OCI-LY7 (cell line): ENCODE measurements at regions not wholly inside any gene's neighbourhood (a gene's known extent, or its start where the extent isn't known, plus 50 kb on each side); places are given as distances from the start of the nearest gene placed in this dataset.

Source experiments
- BruUV-seq: library from RNA; stranded (reverse); fragments of 400-500 nt; replicated peaks from 2 replicates; lab custom pipeline; 2021; lab: Mats Ljungman, UMichigan
- CTCF ChIA-PET: fragments of 300-600 bp; sonication (Branson Sonifier 250); formaldehyde crosslinking; loops from one replicate; lab custom pipeline; 2022; ENCODE audit warnings: antibody characterized with exemption; ENCODE audit not compliant: unreplicated experiment; lab: Charles Lee
- POLR2A ChIA-PET: fragments of 300-600 bp; sonication (Branson Sonifier 250); formaldehyde crosslinking; loops from one replicate; lab custom pipeline; 2022; ENCODE audit warnings: antibody characterized with exemption; lab: Charles Lee
- DNase-seq: peaks from one replicate; pipeline ENCODE4 v3.0.0-alpha.2; 2015; ENCODE audit warnings: low spot score
- H2AFZ ChIP-seq: fragments of 200-600 bp; sonication (generic), shearing (Covaris generic); 2 replicates; pipeline ENCODE4 v1.6.1; 2014; ENCODE audit warnings: mild to moderate bottlenecking, antibody characterized with exemption, low read length, moderate library complexity
- H3K27ac ChIP-seq: fragments of 200-600 bp; sonication (generic); 2 replicates; pipeline ENCODE4 v1.5.1; 2014; ENCODE audit warnings: mixed run types, low read depth, mild to moderate bottlenecking, moderate library complexity, low read length, inconsistent platforms; ENCODE audit not compliant: poor library complexity, severe bottlenecking
- H3K36me3 ChIP-seq: fragments of 200-600 bp; sonication (generic); 2 replicates; pipeline ENCODE4 v1.6.1; 2014; ENCODE audit warnings: mild to moderate bottlenecking, antibody characterized with exemption, low read length, moderate library complexity, mixed read lengths; ENCODE audit not compliant: insufficient read depth
- H3K4me1 ChIP-seq: fragments of 200-600 bp; sonication (generic); 2 replicates; pipeline ENCODE4 v1.5.1; 2014; ENCODE audit warnings: mild to moderate bottlenecking, low read length; ENCODE audit not compliant: insufficient read depth, poor library complexity, severe bottlenecking
- H3K4me2 ChIP-seq: fragments of 200-600 bp; sonication (generic); 2 replicates; pipeline ENCODE4 v1.6.1; 2014; ENCODE audit warnings: mild to moderate bottlenecking, low read length
- H3K4me3 ChIP-seq: fragments of 200-600 bp; sonication (generic); 2 replicates; pipeline ENCODE4 v1.5.1; 2014; ENCODE audit warnings: mild to moderate bottlenecking, low read depth, low read length; ENCODE audit not compliant: poor library complexity, severe bottlenecking
- H3K79me2 ChIP-seq: fragments of 200-600 bp; sonication (generic); 2 replicates; pipeline ENCODE4 v1.6.1; 2016; ENCODE audit warnings: low read depth, mild to moderate bottlenecking, low read length, moderate library complexity, mixed read lengths; ENCODE audit not compliant: insufficient read depth
- H3K9me2 ChIP-seq: fragments of 200-600 bp; sonication (generic); 2 replicates; pipeline ENCODE4 v1.6.1; 2016; ENCODE audit warnings: mild to moderate bottlenecking, low read length, mixed read lengths; ENCODE audit not compliant: insufficient read depth
- H3K9me3 ChIP-seq: fragments of 200-600 bp; sonication (generic); 2 replicates; pipeline ENCODE4 v1.6.1; 2014; ENCODE audit warnings: mild to moderate bottlenecking, mixed run types, low read length, mixed read lengths
- H4K20me1 ChIP-seq: fragments of 200-600 bp; sonication (generic); 2 replicates; pipeline ENCODE4 v1.6.1; 2014; ENCODE audit warnings: mild to moderate bottlenecking, antibody characterized with exemption, low read length, moderate library complexity, mixed read lengths; ENCODE audit not compliant: insufficient read depth
- CTCF ChIP-seq: fragments of 200-600 bp; sonication (generic); conservative IDR thresholded peaks from 2 replicates; pipeline ENCODE4 v1.5.1; 2014; ENCODE audit warnings: mild to moderate bottlenecking, antibody characterized with exemption, low read length, moderate library complexity, mixed read lengths
- EZH2phosphoT487 ChIP-seq: fragments of 200-600 bp; sonication (generic); IDR thresholded peaks from 2 replicates; pipeline ENCODE4 v1.6.1; 2018; ENCODE audit warnings: low read depth, borderline replicate concordance, mild to moderate bottlenecking, mixed run types, antibody characterized with exemption, low read length, moderate library complexity, mixed read lengths
- intact Hi-C: fragments of 100-400 bp; cut with micrococcal nuclease; formaldehyde crosslinking; loops from one replicate; pipeline ENCODE4 v1.10.0; 2022; ENCODE audit not compliant: unreplicated experiment

GRCh38 chr20:22509090-22509842, 75.1 kb downstream of the FOXA2 start:
- no TSS peak for BruUV-seq
- no peak overlapping the region for H3K27ac ChIP-seq
- CTCF ChIA-PET = no interaction called here

GRCh38 chr20:22508426-22508825, 75.9 kb downstream of the FOXA2 start:
- CTCF ChIA-PET = no interaction called here
- BruUV-seq = no TSS peak
- no peak overlapping the region for H3K4me2 ChIP-seq

More at GRCh38 chr20:22509090-22509842, 75.1 kb downstream of the FOXA2 start:
- H3K4me1 ChIP-seq = no peaks in the 10 kb centered on the region
- no peaks in the 10 kb centered on the region for H3K36me3 ChIP-seq
- no peaks in the 10 kb centered on the region for H4K20me1 ChIP-seq
- no peak overlapping the region for H3K4me3 ChIP-seq
- intact Hi-C loops = no loop called here
- no peak overlapping the region for H2AFZ ChIP-seq
- no peaks in the 10 kb centered on the region for H3K9me2 ChIP-seq
- TF ChIP-seq EZH2phosphoT487 (no peak), CTCF (no peak)
- no peak overlapping the region for H3K4me2 ChIP-seq
- POLR2A ChIA-PET = no interaction called here
- DNase-seq = no peak
- no peaks in the 10 kb centered on the region for H3K79me2 ChIP-seq
- H3K9me3 ChIP-seq = no peaks in the 10 kb centered on the region

More at GRCh38 chr20:22508426-22508825, 75.9 kb downstream of the FOXA2 start:
- no peaks in the 10 kb centered on the region for H3K9me2 ChIP-seq
- no peak for DNase-seq
- H3K79me2 ChIP-seq = no peaks in the 10 kb centered on the region
- H3K4me3 ChIP-seq = no peak overlapping the region
- no peaks in the 10 kb centered on the region for H3K9me3 ChIP-seq
- H4K20me1 ChIP-seq = no peaks in the 10 kb centered on the region
- H2AFZ ChIP-seq = no peak overlapping the region
- no peaks in the 10 kb centered on the region for H3K36me3 ChIP-seq
- intact Hi-C loops = no loop called here
- POLR2A ChIA-PET = no interaction called here
- no peaks in the 10 kb centered on the region for H3K4me1 ChIP-seq
- no peak for TF ChIP-seq CTCF
- TF ChIP-seq EZH2phosphoT487 = no peak
- H3K27ac ChIP-seq = no peak overlapping the region
